Dermis microvascular lymphatic vessel endothelial cell (primary cell): ENCODE measurements at regions not wholly inside any gene's neighbourhood (a gene's known extent, or its start where the extent isn't known, plus 50 kb on each side); places are given as distances from the start of the nearest gene placed in this dataset.
"Not testable (repeated sequence)": the region's sequence is repeated elsewhere in the genome, so short reads cannot be mapped to it uniquely, and the experiment has no call there.

ENCODE experiments used
- DNase-seq, 2 donors: peaks; one replicate each; pipeline versions ENCODE4 v3.0.0 to v3.0.0-alpha.2; 2010; ENCODE audit warnings: low read depth in 2 of 2

- no peak for DNase-seq
Measured at GRCh38 chr16:51854401-51854951, 692.5 kb downstream of the TOX3 start.

- no peak for DNase-seq
Measured at GRCh38 chr16:51853586-51853985, 693.4 kb downstream of the TOX3 start.

- DNase-seq = no peak
Measured at GRCh38 chr16:51852892-51853291, 694.1 kb downstream of the TOX3 start.

GRCh38 chr16:51851111-51851510 is 695.8 kb downstream of the TOX3 start:
- DNase-seq = no peak

- no peak for DNase-seq
Measured at GRCh38 chr16:51849715-51850114, 697.2 kb downstream of the TOX3 start.

GRCh38 chr16:51845586-51846305 is 694.7 kb upstream of the SALL1 start:
- no peak for DNase-seq

- peak in 1 of 2 donors; percentile 21 for DNase-seq
Measured at GRCh38 chr16:51839727-51840462, 688.8 kb upstream of the SALL1 start.

GRCh38 chr16:51834794-51835193 is 683.7 kb upstream of the SALL1 start:
- no peak for DNase-seq

GRCh38 chr16:51834133-51834532 is 683.1 kb upstream of the SALL1 start:
- no peak for DNase-seq

GRCh38 chr16:51831595-51832367 is 680.7 kb upstream of the SALL1 start:
- DNase-seq = no peak

GRCh38 chr16:51831034-51831433 is 680.0 kb upstream of the SALL1 start:
- not testable (repeated sequence) for DNase-seq

GRCh38 chr16:51825779-51826178 is 674.7 kb upstream of the SALL1 start:
- DNase-seq = no peak

- no peak for DNase-seq
Measured at GRCh38 chr16:51822471-51822870, 671.4 kb upstream of the SALL1 start.

- DNase-seq = no peak
Measured at GRCh38 chr16:51821527-51821926, 670.5 kb upstream of the SALL1 start.

GRCh38 chr16:51820176-51820575 is 669.1 kb upstream of the SALL1 start:
- DNase-seq = no peak

- peak; percentile 27 to 35 for DNase-seq
Measured at GRCh38 chr16:51818342-51818944, 667.4 kb upstream of the SALL1 start.

GRCh38 chr16:51816929-51817328 is 665.9 kb upstream of the SALL1 start:
- no peak for DNase-seq

- DNase-seq = no peak
Measured at GRCh38 chr16:51815523-51815922, 664.5 kb upstream of the SALL1 start.

- no peak for DNase-seq
Measured at GRCh38 chr16:51814617-51815016, 663.5 kb upstream of the SALL1 start.

GRCh38 chr16:51813609-51814008 is 662.5 kb upstream of the SALL1 start:
- no peak for DNase-seq

GRCh38 chr16:51812945-51813344 is 661.9 kb upstream of the SALL1 start:
- DNase-seq = no peak

- no peak for DNase-seq
Measured at GRCh38 chr16:51807551-51807950, 656.5 kb upstream of the SALL1 start.
